SK-N-SH (cell line): ENCODE measurements at regions not wholly inside any gene's neighbourhood (a gene's known extent, or its start where the extent isn't known, plus 50 kb on each side); places are given as distances from the start of the nearest gene placed in this dataset.

Experiments
- CTCF ChIP-seq: fragments of 200-600 bp; sonication (generic); IDR thresholded peaks from 2 replicates; pipeline ENCODE4 v1.6.1; 2017; ENCODE audit warnings: antibody characterized with exemption, mild to moderate bottlenecking, moderate library complexity
- GABPA ChIP-seq: IDR thresholded peaks from 2 replicates; pipeline ENCODE4 v1.4.0; 2012; ENCODE audit warnings: low read depth, mild to moderate bottlenecking
- GATA2 ChIP-seq: sonication (generic); formaldehyde crosslinking; IDR thresholded peaks from 2 replicates; pipeline ENCODE4 v1.5.0; 2020; ENCODE audit warnings: mild to moderate bottlenecking, missing genetic modification reagents
- MAX ChIP-seq: IDR thresholded peaks from 2 replicates; pipeline ENCODE4 v1.4.0; 2012; ENCODE audit warnings: low read depth
- MEF2A ChIP-seq: IDR thresholded peaks from 2 replicates; pipeline ENCODE4 v1.4.0; 2012; ENCODE audit warnings: low read depth, borderline replicate concordance
- NFIC ChIP-seq: IDR thresholded peaks from 2 replicates; pipeline ENCODE4 v1.4.0; 2012; ENCODE audit warnings: borderline replicate concordance
- NRF1 ChIP-seq: IDR thresholded peaks from 2 replicates; pipeline ENCODE4 v1.6.1; 2012; ENCODE audit warnings: low read depth, mild to moderate bottlenecking, low read length
- POLR2AphosphoS5 ChIP-seq: IDR thresholded peaks from 2 replicates; pipeline ENCODE4 v1.6.1; 2012; ENCODE audit warnings: low read depth, low read length
- RAD21 ChIP-seq: IDR thresholded peaks from 2 replicates; pipeline ENCODE4 v1.6.1; 2012; ENCODE audit warnings: mild to moderate bottlenecking, low read length
- USF1 ChIP-seq: IDR thresholded peaks from 2 replicates; pipeline ENCODE4 v1.4.0; 2012; ENCODE audit warnings: low read depth, borderline replicate concordance
- YY1 ChIP-seq: IDR thresholded peaks from 2 replicates; pipeline ENCODE4 v1.4.0; 2012; ENCODE audit warnings: low read depth, mild to moderate bottlenecking

- no peak for TF ChIP-seq POLR2AphosphoS5
- TF ChIP-seq CTCF = no peak
- no peak for TF ChIP-seq NRF1
- no peak for TF ChIP-seq GABPA
- TF ChIP-seq MAX = no peak
- TF ChIP-seq MEF2A = no peak
- no peak for TF ChIP-seq NFIC
- no peak for TF ChIP-seq GATA2 (CRISPR knock-in tag)
- TF ChIP-seq RAD21 = no peak
- TF ChIP-seq USF1 = no peak
- TF ChIP-seq YY1 = no peak
Measured at GRCh38 chr9:28502189-28502588, 928.9 kb upstream of the C9orf72 start.
